ENCODE measurements at regions not wholly inside any gene's neighbourhood (a gene's known extent, or its start where the extent isn't known, plus 50 kb on each side); places are given as distances from the start of the nearest gene placed in this dataset.

DNA sequence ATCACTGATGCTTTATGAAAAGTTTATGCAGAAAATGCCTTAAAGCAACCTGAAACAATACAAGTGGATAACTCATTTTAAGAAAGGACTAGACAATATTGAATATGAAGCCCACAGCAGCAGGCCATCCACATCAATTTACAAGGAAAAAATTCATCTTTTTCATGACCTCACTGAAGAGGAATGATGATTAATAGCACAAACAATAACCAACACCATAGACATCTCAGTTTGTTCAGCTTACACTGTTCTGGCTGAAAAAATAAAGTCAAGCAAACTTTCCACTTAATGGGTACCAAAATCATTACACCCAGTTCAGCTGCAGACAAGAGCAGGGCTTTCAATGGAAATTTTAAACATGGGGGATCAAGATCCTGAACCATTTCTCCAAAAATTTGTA, 380.6 kb upstream of the NEGR1 start:
- TF ChIP-seq, protein P1, sequence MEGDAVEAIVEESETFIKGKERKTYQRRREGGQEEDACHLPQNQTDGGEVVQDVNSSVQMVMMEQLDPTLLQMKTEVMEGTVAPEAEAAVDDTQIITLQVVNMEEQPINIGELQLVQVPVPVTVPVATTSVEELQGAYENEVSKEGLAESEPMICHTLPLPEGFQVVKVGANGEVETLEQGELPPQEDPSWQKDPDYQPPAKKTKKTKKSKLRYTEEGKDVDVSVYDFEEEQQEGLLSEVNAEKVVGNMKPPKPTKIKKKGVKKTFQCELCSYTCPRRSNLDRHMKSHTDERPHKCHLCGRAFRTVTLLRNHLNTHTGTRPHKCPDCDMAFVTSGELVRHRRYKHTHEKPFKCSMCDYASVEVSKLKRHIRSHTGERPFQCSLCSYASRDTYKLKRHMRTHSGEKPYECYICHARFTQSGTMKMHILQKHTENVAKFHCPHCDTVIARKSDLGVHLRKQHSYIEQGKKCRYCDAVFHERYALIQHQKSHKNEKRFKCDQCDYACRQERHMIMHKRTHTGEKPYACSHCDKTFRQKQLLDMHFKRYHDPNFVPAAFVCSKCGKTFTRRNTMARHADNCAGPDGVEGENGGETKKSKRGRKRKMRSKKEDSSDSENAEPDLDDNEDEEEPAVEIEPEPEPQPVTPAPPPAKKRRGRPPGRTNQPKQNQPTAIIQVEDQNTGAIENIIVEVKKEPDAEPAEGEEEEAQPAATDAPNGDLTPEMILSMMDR (IDR thresholded peaks at IDR 0.05; ENCODE audit: borderline replicate concordance, insufficient read depth, low read depth, low read length), result no peak
- no peak overlapping the region for H3K4me3 ChIP-seq (ENCODE audit: low read depth, low read length)

DNA sequence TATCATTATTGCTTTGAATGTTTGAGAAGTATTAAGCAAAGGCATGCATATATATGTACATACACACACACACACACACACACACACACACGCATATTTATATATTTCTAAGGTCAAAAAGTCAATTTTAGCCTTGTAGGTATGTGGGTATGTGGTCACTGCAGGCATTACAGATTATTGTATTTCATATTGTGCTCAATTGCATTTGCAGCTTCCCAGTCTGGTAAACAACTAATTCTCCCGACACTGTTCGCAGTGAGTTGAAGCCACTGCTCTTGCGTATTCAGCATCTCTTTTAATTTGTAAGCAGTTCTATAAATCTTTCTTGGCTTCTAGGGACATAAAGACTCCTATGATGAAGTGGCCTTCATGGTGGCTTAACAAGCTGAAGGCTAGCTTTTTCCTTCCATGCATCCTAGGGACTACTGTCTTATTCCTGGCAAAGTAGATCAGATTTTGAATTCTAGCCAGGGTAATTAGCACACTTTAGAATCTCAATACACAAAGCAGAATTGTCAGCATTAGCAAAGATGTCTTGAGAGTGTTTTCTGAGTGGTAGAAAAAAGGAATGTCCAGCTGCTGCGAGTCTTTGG, 368.6 kb upstream of the NEGR1 start:
- TF ChIP-seq, protein P1 (IDR thresholded peaks at IDR 0.05; ENCODE audit: borderline replicate concordance, insufficient read depth, low read depth, low read length), result no peak

DNA sequence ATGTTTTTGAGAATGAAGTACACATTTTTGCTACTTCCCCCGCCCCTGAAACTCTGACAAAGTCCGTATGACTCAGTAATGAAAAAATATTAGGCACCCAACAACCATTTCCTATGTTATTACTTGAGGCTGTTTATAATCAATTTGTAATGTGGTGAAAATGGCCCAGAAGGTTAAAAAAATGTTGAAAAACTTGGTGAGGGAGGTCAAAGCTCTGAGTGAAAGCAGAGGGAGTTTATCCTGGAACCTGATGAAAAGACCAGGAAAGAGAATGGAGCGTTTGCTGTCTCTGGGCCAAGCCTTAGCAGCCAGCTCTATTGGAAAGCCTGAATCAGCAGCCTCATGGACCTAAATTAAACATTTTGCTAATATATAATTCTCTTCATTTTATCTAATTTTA, 367.7 kb upstream of the NEGR1 start:
- no peak overlapping the region for H3K4me3 ChIP-seq (ENCODE audit: low read depth, low read length)
- TF ChIP-seq, protein P1 (IDR thresholded peaks at IDR 0.05; ENCODE audit: borderline replicate concordance, insufficient read depth, low read depth, low read length), result no peak

More for the DNA sequence above, 368.6 kb upstream of the NEGR1 start:
- no peak overlapping the region for H3K4me3 ChIP-seq (ENCODE audit: low read depth, low read length)

DNA sequence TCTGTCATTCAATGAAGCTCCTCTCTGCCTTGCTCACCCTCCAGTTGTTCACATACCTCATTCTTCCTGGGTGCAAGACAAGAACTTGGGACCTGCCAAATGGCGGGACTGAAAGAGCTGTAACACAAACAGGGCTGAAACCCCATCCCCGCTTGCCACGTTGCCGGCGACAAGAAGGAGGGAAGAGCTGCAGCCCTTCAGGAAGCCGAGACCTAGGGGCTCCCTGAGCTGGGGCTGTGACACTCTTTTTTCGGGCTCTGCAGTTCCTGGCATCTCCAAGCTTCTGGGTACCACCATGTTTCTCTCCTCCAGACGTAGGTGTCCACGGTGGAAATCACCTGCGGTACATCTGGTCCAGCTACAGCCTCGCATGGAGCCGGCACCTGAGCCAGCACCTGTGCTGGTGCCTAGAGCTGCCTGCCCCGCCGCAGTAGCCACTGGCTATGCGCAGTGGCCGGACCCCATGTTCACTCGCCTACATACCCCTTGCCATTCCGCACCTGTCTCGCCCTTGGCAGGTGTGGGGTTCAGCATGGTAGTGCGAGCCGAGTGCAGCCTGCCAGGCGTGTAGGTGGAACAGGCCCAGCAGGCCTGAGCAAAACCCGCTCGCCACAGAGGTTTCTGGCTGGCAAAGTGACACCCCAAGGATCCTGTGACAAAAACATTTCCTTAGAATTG, 367.0 kb upstream of the NEGR1 start:
- TF ChIP-seq, protein P1 (IDR thresholded peaks at IDR 0.05; ENCODE audit: borderline replicate concordance, insufficient read depth, low read depth, low read length), result no peak
- no peak overlapping the region for H3K4me3 ChIP-seq (ENCODE audit: low read depth, low read length)

DNA sequence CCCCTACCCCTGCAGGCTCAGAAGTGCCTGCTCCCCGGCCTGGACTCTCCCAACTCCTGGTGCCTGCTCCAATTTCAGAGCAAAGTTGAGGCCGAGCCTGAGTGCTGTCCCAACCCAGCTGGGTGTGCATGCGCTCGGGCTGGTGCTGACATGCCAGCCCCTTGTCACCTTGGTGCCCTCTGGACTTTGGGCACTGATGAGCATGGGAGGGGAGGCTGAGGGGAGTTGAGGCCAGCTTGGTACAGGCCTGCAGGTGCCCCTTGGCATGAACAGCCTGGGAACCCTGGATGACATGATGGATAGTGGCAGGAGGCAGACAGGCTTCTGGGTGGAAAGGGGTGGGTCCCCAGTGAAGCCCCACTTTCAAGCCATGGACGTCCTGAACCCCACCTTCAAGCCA, 366.1 kb upstream of the NEGR1 start:
- no peak overlapping the region for H3K4me3 ChIP-seq (ENCODE audit: low read depth, low read length)
- TF ChIP-seq, protein P1 (IDR thresholded peaks at IDR 0.05; ENCODE audit: borderline replicate concordance, insufficient read depth, low read depth, low read length), result no peak

DNA sequence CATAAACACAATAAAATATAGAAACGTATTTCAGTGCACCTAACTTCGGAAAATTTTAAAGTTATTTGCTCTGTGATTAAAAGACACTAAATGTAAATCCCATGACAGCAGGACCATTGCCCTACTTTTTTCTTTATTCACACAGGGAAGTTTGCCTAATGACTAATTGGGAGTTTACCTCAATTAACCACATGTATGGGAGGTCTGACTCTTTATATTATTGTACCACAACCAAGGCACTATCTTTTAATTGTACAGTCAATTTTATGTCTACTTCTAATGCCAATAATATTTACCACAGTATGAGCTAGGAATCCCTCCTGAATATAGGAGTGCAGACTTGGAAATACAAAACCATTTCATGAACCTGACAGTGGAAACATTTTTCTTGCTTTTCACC, 360.8 kb upstream of the NEGR1 start:
- TF ChIP-seq, protein P1 (IDR thresholded peaks at IDR 0.05; ENCODE audit: borderline replicate concordance, insufficient read depth, low read depth, low read length), result no peak
- no peak overlapping the region for H3K4me3 ChIP-seq (ENCODE audit: low read depth, low read length)

DNA sequence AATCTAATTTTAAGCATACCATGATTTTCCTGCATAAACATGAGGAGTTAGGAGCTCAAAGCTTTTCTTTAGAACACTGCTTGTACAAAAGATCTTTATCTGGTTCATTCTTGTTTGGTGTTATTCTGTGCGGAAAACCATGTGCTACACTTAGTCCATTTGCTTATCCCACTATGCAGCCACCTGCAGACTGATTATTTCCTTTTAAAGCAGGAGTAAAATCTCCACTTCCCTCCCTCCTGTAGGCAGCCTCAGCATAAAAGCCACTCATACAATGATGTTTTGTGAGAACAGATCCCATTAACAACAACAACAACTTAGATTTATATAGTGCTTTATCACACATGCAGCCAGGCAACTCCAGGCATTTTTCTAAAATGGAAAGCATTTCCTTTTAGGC, 355.3 kb upstream of the NEGR1 start:
- TF ChIP-seq, protein P1 (IDR thresholded peaks at IDR 0.05; ENCODE audit: borderline replicate concordance, insufficient read depth, low read depth, low read length), result no peak

More for the DNA sequence above, 355.3 kb upstream of the NEGR1 start:
- H3K4me3 ChIP-seq (ENCODE audit: low read depth, low read length), result no peak overlapping the region

Data from GM12875 (cell line).